H1 (cell line): ENCODE measurements at regions not wholly inside any gene's neighbourhood (a gene's known extent, or its start where the extent isn't known, plus 50 kb on each side); places are given as distances from the start of the nearest gene placed in this dataset.

Experiments
- ATF2 ChIP-seq: IDR thresholded peaks from 2 replicates; pipeline ENCODE4 v1.6.1; 2012; ENCODE audit warnings: low read length, inconsistent platforms
- ATF3 ChIP-seq: IDR thresholded peaks from 2 replicates; pipeline ENCODE4 v1.6.1; 2011; ENCODE audit warnings: low read depth, mild to moderate bottlenecking, low read length; ENCODE audit not compliant: insufficient read depth
- BRCA1 ChIP-seq: IDR thresholded peaks from 2 replicates; pipeline ENCODE4 v1.6.1; 2012; ENCODE audit warnings: low read depth, low read length, improper control_type of control experiment
- CEBPB ChIP-seq: IDR thresholded peaks from 2 replicates; pipeline ENCODE4 v1.6.1; 2012; ENCODE audit warnings: low read depth, low read length
- GABPA ChIP-seq: IDR thresholded peaks from 2 replicates; pipeline ENCODE4 v1.6.1; 2011; ENCODE audit warnings: mild to moderate bottlenecking, low read length, moderate library complexity, borderline replicate concordance; ENCODE audit not compliant: insufficient read depth
- HDAC6 ChIP-seq: IDR thresholded peaks from one replicate; pipeline ENCODE4 v1.7.1; 2012; ENCODE audit warnings: low read depth, mild to moderate bottlenecking, inconsistent platforms, low read length, moderate library complexity
- PHF8 ChIP-seq: fragments of 200-600 bp; sonication (generic); conservative IDR thresholded peaks from 2 replicates; pipeline ENCODE4 v1.7.1; 2012; ENCODE audit warnings: low read depth, mild to moderate bottlenecking, inconsistent platforms, low read length, moderate library complexity
- TEAD4 ChIP-seq: IDR thresholded peaks from 2 replicates; pipeline ENCODE4 v1.6.1; 2012; ENCODE audit warnings: low read depth, low read length, inconsistent platforms, mixed read lengths
- ZNF274 ChIP-seq: IDR thresholded peaks from 2 replicates; pipeline ENCODE4 v1.7.0; 2012; ENCODE audit warnings: low read length, borderline replicate concordance; ENCODE audit errors: extremely low read depth
- TF ChIP-seq, protein P1 (sequence below): fragments of 300-600 bp; sonication (generic); IDR thresholded peaks from 2 replicates; pipeline ENCODE4 v1.7.1; 2012; ENCODE audit warnings: low read length, moderate library complexity, mild to moderate bottlenecking, inconsistent platforms; ENCODE audit not compliant: insufficient replicate concordance

- TF ChIP-seq, protein P1, sequence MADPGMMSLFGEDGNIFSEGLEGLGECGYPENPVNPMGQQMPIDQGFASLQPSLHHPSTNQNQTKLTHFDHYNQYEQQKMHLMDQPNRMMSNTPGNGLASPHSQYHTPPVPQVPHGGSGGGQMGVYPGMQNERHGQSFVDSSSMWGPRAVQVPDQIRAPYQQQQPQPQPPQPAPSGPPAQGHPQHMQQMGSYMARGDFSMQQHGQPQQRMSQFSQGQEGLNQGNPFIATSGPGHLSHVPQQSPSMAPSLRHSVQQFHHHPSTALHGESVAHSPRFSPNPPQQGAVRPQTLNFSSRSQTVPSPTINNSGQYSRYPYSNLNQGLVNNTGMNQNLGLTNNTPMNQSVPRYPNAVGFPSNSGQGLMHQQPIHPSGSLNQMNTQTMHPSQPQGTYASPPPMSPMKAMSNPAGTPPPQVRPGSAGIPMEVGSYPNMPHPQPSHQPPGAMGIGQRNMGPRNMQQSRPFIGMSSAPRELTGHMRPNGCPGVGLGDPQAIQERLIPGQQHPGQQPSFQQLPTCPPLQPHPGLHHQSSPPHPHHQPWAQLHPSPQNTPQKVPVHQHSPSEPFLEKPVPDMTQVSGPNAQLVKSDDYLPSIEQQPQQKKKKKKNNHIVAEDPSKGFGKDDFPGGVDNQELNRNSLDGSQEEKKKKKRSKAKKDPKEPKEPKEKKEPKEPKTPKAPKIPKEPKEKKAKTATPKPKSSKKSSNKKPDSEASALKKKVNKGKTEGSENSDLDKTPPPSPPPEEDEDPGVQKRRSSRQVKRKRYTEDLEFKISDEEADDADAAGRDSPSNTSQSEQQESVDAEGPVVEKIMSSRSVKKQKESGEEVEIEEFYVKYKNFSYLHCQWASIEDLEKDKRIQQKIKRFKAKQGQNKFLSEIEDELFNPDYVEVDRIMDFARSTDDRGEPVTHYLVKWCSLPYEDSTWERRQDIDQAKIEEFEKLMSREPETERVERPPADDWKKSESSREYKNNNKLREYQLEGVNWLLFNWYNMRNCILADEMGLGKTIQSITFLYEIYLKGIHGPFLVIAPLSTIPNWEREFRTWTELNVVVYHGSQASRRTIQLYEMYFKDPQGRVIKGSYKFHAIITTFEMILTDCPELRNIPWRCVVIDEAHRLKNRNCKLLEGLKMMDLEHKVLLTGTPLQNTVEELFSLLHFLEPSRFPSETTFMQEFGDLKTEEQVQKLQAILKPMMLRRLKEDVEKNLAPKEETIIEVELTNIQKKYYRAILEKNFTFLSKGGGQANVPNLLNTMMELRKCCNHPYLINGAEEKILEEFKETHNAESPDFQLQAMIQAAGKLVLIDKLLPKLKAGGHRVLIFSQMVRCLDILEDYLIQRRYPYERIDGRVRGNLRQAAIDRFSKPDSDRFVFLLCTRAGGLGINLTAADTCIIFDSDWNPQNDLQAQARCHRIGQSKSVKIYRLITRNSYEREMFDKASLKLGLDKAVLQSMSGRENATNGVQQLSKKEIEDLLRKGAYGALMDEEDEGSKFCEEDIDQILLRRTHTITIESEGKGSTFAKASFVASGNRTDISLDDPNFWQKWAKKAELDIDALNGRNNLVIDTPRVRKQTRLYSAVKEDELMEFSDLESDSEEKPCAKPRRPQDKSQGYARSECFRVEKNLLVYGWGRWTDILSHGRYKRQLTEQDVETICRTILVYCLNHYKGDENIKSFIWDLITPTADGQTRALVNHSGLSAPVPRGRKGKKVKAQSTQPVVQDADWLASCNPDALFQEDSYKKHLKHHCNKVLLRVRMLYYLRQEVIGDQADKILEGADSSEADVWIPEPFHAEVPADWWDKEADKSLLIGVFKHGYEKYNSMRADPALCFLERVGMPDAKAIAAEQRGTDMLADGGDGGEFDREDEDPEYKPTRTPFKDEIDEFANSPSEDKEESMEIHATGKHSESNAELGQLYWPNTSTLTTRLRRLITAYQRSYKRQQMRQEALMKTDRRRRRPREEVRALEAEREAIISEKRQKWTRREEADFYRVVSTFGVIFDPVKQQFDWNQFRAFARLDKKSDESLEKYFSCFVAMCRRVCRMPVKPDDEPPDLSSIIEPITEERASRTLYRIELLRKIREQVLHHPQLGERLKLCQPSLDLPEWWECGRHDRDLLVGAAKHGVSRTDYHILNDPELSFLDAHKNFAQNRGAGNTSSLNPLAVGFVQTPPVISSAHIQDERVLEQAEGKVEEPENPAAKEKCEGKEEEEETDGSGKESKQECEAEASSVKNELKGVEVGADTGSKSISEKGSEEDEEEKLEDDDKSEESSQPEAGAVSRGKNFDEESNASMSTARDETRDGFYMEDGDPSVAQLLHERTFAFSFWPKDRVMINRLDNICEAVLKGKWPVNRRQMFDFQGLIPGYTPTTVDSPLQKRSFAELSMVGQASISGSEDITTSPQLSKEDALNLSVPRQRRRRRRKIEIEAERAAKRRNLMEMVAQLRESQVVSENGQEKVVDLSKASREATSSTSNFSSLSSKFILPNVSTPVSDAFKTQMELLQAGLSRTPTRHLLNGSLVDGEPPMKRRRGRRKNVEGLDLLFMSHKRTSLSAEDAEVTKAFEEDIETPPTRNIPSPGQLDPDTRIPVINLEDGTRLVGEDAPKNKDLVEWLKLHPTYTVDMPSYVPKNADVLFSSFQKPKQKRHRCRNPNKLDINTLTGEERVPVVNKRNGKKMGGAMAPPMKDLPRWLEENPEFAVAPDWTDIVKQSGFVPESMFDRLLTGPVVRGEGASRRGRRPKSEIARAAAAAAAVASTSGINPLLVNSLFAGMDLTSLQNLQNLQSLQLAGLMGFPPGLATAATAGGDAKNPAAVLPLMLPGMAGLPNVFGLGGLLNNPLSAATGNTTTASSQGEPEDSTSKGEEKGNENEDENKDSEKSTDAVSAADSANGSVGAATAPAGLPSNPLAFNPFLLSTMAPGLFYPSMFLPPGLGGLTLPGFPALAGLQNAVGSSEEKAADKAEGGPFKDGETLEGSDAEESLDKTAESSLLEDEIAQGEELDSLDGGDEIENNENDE = no peak
- TF ChIP-seq ZNF274 = no peak
- TF ChIP-seq PHF8 = no peak
- TF ChIP-seq ATF3 = no peak
- no peak for TF ChIP-seq CEBPB
- no peak for TF ChIP-seq ATF2
- no peak for TF ChIP-seq BRCA1
- no peak for TF ChIP-seq HDAC6
- TF ChIP-seq TEAD4 = no peak
- no peak for TF ChIP-seq GABPA
Observed at GRCh38 chr12:24373004-24373403, 423.5 kb upstream of the SOX5 start (continued).
